ENCODE measurements at regions not wholly inside any gene's neighbourhood (a gene's known extent, or its start where the extent isn't known, plus 50 kb on each side); places are given as distances from the start of the nearest gene placed in this dataset.

DNA sequence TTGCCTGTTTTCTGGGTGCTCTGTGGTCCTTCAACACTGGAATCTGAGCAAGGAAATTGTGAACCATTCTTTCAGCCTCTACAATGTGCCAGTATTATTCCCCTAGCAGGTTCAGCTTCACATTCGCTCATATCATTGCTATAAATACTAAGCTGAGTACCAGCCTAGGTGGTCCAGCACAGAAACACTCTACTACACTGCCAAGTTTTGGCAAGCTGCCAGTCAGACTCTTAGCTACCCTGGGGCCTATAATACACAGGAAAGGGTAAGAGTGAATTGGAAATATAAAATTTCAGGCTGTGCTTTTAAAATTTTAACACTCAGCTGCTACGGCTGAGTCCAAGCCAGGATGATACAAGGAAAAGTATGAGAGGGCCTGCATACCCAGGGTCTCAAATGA, 49.9 kb upstream of the PPP1R3A start:
- intact Hi-C loops (cut with micrococcal nuclease) = no loop called here
- Histone ChIP-seq H3K4me1 (no peaks in the 10 kb centered on the region), H3K27ac (replicated peaks) (no peak overlapping the region), H3K9me3 (replicated peaks) (no peaks in the 10 kb centered on the region), H3K27me3 (ENCODE audit: low read depth) (no peaks in the 10 kb centered on the region), H3K36me3 (no peaks in the 10 kb centered on the region), H3K4me3 (no peak overlapping the region)
- TF ChIP-seq, protein P1, sequence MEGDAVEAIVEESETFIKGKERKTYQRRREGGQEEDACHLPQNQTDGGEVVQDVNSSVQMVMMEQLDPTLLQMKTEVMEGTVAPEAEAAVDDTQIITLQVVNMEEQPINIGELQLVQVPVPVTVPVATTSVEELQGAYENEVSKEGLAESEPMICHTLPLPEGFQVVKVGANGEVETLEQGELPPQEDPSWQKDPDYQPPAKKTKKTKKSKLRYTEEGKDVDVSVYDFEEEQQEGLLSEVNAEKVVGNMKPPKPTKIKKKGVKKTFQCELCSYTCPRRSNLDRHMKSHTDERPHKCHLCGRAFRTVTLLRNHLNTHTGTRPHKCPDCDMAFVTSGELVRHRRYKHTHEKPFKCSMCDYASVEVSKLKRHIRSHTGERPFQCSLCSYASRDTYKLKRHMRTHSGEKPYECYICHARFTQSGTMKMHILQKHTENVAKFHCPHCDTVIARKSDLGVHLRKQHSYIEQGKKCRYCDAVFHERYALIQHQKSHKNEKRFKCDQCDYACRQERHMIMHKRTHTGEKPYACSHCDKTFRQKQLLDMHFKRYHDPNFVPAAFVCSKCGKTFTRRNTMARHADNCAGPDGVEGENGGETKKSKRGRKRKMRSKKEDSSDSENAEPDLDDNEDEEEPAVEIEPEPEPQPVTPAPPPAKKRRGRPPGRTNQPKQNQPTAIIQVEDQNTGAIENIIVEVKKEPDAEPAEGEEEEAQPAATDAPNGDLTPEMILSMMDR (IDR thresholded peaks at IDR 0.05; ENCODE audit: borderline replicate concordance) = no peak
- no peak for DNase-seq
